Lower lobe of right lung (tissue), 2 donors: ENCODE measurements at regions not wholly inside any gene's neighbourhood (a gene's known extent, or its start where the extent isn't known, plus 50 kb on each side); places are given as distances from the start of the nearest gene placed in this dataset.

Experiments
- ATAC-seq, 2 donors: fragments of 200-7000 bp; cut with Tn5 transposase; one replicate each; pipeline ENCODE4 v1.9.1; 2020 to 2022; ENCODE audit warnings: mild to moderate bottlenecking in 2 of 2, moderate library complexity in 2 of 2
- DNase-seq: peaks from one replicate; pipeline ENCODE4 v3.0.0-alpha.2; 2020
- H3K27ac ChIP-seq: fragments of 200-600 bp; one replicate; pipeline ENCODE4 v1.8.0; 2022
- H3K27me3 ChIP-seq: fragments of 200-600 bp; one replicate; pipeline ENCODE4 v1.8.0; 2022; ENCODE audit warnings: low read depth
- H3K36me3 ChIP-seq: fragments of 200-600 bp; one replicate; pipeline ENCODE4 v1.8.0; 2022; ENCODE audit warnings: mild to moderate bottlenecking
- H3K4me1 ChIP-seq: fragments of 200-600 bp; one replicate; pipeline ENCODE4 v1.8.0; 2022
- H3K4me3 ChIP-seq: fragments of 200-600 bp; one replicate; pipeline ENCODE4 v1.8.0; 2022; ENCODE audit warnings: mild to moderate bottlenecking
- H3K9me3 ChIP-seq: fragments of 200-600 bp; one replicate; pipeline ENCODE4 v1.8.0; 2022
- intact Hi-C: fragments of 100-400 bp; cut with DNase I; formaldehyde crosslinking; loops from one replicate; pipeline ENCODE4 v1.11.0; 2022
- TF ChIP-seq, protein P1 (sequence below): fragments of 200-600 bp; IDR thresholded peaks from one replicate; pipeline ENCODE4 v1.8.0; 2022; ENCODE audit warnings: antibody characterized with exemption, mild to moderate bottlenecking
- donor health status: DM: no; HTN: yes; CAD: no; lungs with severe emphysema.

DNA sequence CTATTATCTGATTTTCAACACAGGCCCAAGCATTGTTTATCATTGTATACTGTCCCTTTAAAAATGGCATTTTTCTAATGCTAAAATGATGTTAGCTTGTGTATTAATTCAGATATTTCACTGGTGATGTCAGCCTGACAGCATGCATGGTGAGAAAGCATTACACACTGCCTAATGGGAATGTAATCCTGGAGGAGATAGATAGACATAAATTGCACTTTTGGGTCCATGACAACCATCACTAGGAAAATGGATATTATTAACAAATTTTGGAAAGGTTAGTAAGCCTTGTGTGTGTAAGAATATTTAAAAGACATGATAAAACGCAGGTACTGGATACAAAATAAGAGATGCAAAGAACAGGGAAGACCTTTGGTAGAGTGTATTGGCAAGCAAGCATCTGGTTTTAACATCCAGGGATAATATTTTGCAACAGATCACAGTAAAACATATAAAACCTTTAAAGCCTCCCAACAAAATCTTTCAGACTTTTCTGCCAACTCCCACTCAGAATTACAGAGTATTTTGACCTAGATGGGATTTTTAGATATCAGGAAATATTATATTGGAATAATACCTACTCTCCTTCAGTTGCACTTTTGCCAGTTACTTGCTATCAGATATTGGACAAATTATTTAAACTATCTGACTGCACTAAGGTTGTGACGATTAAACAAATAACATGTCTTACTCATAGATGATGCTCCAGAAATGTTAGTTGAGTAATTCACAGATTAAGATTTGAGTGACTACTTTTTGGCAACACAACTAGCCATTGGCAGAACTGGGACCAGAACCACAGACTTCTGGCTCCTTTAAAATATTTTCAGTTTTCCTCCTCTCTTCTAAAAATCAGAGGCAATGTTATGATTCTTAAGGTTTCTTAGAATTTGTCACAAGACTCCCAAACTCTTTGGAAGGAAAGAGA is 291.6 kb upstream of the SEMA3C start:
- H3K27me3 ChIP-seq = no peaks in the 10 kb centered on the region
- no peaks in the 10 kb centered on the region for H3K36me3 ChIP-seq
- H3K9me3 ChIP-seq = no peaks in the 10 kb centered on the region
- ATAC-seq (no peak), DNase-seq (no peak)
- H3K27ac ChIP-seq = no peak overlapping the region
- TF ChIP-seq, protein P1, sequence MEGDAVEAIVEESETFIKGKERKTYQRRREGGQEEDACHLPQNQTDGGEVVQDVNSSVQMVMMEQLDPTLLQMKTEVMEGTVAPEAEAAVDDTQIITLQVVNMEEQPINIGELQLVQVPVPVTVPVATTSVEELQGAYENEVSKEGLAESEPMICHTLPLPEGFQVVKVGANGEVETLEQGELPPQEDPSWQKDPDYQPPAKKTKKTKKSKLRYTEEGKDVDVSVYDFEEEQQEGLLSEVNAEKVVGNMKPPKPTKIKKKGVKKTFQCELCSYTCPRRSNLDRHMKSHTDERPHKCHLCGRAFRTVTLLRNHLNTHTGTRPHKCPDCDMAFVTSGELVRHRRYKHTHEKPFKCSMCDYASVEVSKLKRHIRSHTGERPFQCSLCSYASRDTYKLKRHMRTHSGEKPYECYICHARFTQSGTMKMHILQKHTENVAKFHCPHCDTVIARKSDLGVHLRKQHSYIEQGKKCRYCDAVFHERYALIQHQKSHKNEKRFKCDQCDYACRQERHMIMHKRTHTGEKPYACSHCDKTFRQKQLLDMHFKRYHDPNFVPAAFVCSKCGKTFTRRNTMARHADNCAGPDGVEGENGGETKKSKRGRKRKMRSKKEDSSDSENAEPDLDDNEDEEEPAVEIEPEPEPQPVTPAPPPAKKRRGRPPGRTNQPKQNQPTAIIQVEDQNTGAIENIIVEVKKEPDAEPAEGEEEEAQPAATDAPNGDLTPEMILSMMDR = no peak
- intact Hi-C loops = no loop called here
- H3K4me3 ChIP-seq = no peak overlapping the region
- no peaks in the 10 kb centered on the region for H3K4me1 ChIP-seq

DNA sequence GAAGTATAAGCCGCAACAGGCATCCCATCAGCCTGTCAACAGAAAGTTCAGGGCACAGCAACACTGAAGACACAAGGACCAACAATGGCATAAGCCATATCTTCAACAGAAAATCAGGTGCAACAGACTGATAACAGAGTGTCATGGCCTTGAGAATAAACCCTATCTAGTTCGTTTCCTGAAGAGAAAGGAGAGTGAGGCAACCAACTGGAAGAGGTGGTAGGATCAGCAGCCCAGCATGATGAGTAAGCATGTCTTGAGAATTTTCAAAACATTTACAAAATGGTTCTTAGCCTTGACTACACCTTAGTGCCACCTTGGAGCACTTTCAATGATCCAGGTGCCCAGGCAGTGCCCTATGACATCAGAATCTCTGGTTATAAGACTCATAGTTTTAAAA is 290.2 kb upstream of the SEMA3C start:
- no peak overlapping the region for H3K4me3 ChIP-seq
- no peaks in the 10 kb centered on the region for H3K36me3 ChIP-seq
- DNase-seq (no peak), ATAC-seq (no peak)
- no peak overlapping the region for H3K27ac ChIP-seq
- TF ChIP-seq, protein P1 = no peak
- H3K27me3 ChIP-seq = no peaks in the 10 kb centered on the region
- intact Hi-C loops = no loop called here
- no peaks in the 10 kb centered on the region for H3K9me3 ChIP-seq
- H3K4me1 ChIP-seq = no peaks in the 10 kb centered on the region

DNA sequence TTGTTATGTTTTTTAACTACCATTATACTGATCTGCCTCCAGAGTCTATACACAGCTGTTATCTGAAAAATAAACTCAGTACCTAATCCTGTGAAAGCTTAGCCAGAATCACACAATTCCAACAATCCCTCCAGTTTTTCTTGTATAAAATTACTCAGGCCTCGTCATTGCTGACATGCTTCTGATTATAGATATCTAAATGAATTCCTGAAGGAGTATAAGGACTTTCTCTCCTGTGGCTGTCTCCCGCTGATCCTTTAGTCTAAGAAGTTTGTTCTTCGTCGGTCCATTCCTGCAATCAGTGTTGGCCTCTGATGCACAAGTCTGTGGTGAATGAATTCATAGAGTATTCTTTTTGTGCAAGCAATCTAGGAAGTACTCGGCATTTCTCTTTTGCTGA is 288.9 kb upstream of the SEMA3C start:
- Histone ChIP-seq H3K36me3 (no peaks in the 10 kb centered on the region), H3K9me3 (no peaks in the 10 kb centered on the region), H3K27me3 (no peaks in the 10 kb centered on the region), H3K4me1 (no peaks in the 10 kb centered on the region), H3K4me3 (no peak overlapping the region), H3K27ac (no peak overlapping the region)
- intact Hi-C loops = no loop called here
- ATAC-seq (no peak), DNase-seq (no peak)
- TF ChIP-seq, protein P1 = no peak

DNA sequence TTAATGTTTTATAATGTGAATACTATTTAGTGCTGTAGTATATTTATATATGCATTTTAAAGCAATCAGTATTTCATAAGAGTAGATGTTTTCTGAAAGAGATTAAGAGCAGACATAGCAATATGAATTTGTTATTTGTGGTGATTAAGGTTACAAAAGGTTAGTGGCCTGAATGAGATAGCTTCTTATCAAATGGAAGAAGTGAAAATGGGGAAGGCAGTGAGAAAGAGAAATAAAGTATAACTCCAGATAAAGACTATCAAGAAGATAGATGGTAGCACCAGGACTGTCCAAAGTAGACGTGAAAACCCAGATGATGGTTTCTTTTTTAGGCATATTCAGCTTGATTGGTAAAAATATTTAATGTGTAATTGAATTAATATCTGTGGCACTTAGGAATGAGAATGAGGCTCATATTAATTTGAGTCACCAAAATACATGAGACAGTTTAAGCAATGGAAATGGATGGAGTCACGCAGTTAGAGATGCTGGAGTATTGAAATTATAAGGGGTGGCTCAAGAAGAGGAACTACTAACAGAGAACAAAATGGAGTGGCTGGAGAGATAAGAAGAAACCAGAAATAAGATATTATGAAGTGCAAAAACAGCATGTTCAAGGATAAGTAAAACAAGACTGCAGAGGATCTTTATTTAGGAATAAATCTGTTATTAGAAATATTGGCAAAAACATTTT is 288.0 kb upstream of the SEMA3C start:
- intact Hi-C loops = no loop called here
- TF ChIP-seq, protein P1 = no peak
- Histone ChIP-seq H3K36me3 (no peaks in the 10 kb centered on the region), H3K27me3 (no peaks in the 10 kb centered on the region), H3K4me1 (no peaks in the 10 kb centered on the region), H3K9me3 (no peaks in the 10 kb centered on the region), H3K27ac (no peak overlapping the region), H3K4me3 (no peak overlapping the region)
- no peak for ATAC-seq
- DNase-seq = no peak

DNA sequence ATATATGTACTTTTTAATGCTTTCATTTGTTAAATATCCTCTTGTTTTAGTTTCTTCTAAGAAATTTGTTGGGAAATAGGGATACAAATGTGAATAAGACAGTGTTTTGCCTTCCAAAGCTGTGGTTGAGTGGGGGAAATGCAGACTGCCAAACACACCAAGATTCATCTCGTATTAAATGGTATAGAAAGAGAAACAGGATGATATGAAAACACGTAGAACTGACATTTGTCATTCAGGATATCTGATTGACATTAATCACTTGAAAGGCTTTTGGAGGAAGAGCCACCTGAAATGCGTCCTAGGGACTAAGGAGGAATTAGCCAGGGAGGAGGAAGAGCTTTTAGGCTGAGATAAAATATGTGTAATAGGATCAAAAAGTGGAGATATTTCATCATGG is 287.4 kb upstream of the SEMA3C start:
- Histone ChIP-seq H3K4me1 (no peaks in the 10 kb centered on the region), H3K36me3 (no peaks in the 10 kb centered on the region), H3K27ac (no peak overlapping the region), H3K9me3 (no peaks in the 10 kb centered on the region), H3K27me3 (no peaks in the 10 kb centered on the region), H3K4me3 (no peak overlapping the region)
- TF ChIP-seq, protein P1 = no peak
- ATAC-seq (no peak), DNase-seq (no peak)
- intact Hi-C loops = no loop called here
